Suprapubic skin (tissue), 4 donors: ENCODE measurements at regions not wholly inside any gene's neighbourhood (a gene's known extent, or its start where the extent isn't known, plus 50 kb on each side); places are given as distances from the start of the nearest gene placed in this dataset.

Experiments used
- DNase-seq, 2 donors: peaks; one replicate each; pipeline ENCODE4 v3.0.0-alpha.2; 2019; ENCODE audit warnings: low spot score in 2 of 2
- H3K27ac ChIP-seq: fragments of 200-600 bp; sonication (generic); one replicate; pipeline ENCODE4 v1.5.1; 2019
- H3K27me3 ChIP-seq: fragments of 200-600 bp; sonication (generic); one replicate; pipeline ENCODE4 v1.5.1; 2019
- H3K36me3 ChIP-seq: fragments of 200-600 bp; sonication (generic); one replicate; pipeline ENCODE4 v1.5.1; 2019
- H3K4me1 ChIP-seq: fragments of 200-600 bp; sonication (generic); one replicate; pipeline ENCODE4 v1.5.1; 2019
- H3K4me3 ChIP-seq: fragments of 200-600 bp; sonication (generic); one replicate; pipeline ENCODE4 v1.5.1; 2019; ENCODE audit warnings: mild to moderate bottlenecking
- H3K9me3 ChIP-seq: fragments of 200-600 bp; sonication (generic); one replicate; pipeline ENCODE4 v1.5.1; 2019
- CTCF ChIP-seq, 2 donors: fragments of 200-600 bp in 1 of 2; fragments of 450-650 bp in 1 of 2; sonication (generic) in 1 of 2; IDR thresholded peaks; one replicate each; pipeline ENCODE4 v1.5.1; 2016 to 2019; ENCODE audit warnings: antibody characterized with exemption in 2 of 2, mild to moderate bottlenecking in 1 of 2, moderate library complexity in 1 of 2
- EP300 ChIP-seq: sonication (generic); formaldehyde crosslinking; IDR thresholded peaks from one replicate; pipeline ENCODE4 v1.6.1; 2017; ENCODE audit warnings: antibody characterized with exemption
- POLR2A ChIP-seq, 2 donors: fragments of 450-650 bp; IDR thresholded peaks; one replicate each; pipeline ENCODE4 v1.6.1; 2017; ENCODE audit warnings: antibody characterized with exemption in 2 of 2, mild to moderate bottlenecking in 2 of 2, moderate library complexity in 2 of 2
- POLR2AphosphoS5 ChIP-seq, 3 donors: sonication (generic); formaldehyde crosslinking; IDR thresholded peaks; one replicate each; pipeline ENCODE4 v1.6.1; 2017; ENCODE audit warnings: antibody characterized with exemption in 3 of 3
- WGBS: methylation state at CpG from one replicate; pipeline ENCODE4 v1.1.5; 2018; 5-methylcytosine and 5-hydroxymethylcytosine counted together

DNA sequence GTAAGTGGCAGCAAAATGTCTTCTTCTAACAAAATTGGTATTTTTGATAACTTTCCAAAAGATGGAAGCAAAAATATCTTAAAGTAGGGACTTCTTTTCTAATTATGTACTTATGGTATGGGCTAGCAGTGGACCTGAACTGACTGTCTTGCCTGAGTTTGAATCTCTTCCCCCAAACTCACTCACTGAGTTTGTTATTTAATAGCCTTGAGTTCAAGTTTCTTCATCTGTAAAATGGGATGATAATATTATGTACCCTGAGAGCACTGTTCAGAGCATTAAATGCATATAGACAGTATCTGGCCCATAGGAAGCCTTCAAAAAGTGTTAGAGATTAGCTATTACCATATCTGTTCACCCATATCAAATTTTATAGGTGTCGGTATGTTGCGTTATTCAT, 210.4 kb upstream of the NUDT4 start:
- Histone ChIP-seq H3K4me3 (no peak overlapping the region), H3K9me3 (no peaks in the 10 kb centered on the region), H3K36me3 (no peaks in the 10 kb centered on the region), H3K27me3 (no peaks in the 10 kb centered on the region), H3K27ac (no peak overlapping the region), H3K4me1 (peaks cover 12% of the 10 kb centered on the region)
- DNase-seq: no peak
- TF ChIP-seq POLR2AphosphoS5 (IDR thresholded peaks at IDR 0.05) (no peak), POLR2A (IDR thresholded peaks at IDR 0.05) (no peak), CTCF (IDR thresholded peaks at IDR 0.05) (no peak), EP300 (no peak)
- WGBS: 64% methylated on average over 2 of the region's 2 CpGs

DNA sequence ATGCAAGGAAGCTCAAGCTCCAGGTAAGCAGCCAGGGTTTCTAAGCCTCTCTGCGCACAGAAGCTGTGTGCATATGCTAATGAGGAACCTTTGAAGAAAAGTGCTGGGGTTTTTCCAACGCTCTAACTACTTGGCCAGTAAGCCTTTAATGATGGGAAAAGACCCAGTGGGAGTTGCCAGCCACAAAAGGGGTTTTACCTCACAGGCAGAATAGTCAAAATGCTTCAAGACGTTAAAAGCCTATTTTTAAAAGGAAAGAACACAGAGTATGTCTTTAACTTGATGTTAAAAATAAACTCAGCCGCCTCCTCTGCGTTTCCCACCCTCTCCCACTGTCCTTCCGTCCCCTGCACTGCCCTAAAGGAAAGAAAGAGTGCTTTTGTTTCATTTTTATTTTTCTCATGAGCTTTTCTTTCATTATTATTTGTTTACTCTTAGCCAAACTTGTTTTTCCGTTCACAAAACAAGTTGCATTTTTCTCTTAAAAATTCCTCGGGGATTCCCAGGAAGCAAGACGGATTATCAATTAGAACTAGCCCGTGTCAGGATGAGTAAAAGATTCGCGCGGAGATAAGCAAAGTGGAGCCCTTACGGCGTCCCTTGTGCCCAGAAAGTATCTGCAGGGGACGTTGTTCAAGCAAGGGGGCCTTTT, 209.8 kb upstream of the NUDT4 start:
- DNase-seq: no peak
- Histone ChIP-seq H3K4me3 (peak overlapping the region; percentile 45), H3K27me3 (no peaks in the 10 kb centered on the region), H3K27ac (no peak overlapping the region), H3K9me3 (no peaks in the 10 kb centered on the region), H3K36me3 (no peaks in the 10 kb centered on the region), H3K4me1 (peaks cover 13% of the 10 kb centered on the region)
- 15% methylated on average over 16 of the region's 16 CpGs for WGBS
- TF ChIP-seq POLR2A (IDR thresholded peaks at IDR 0.05) (no peak), EP300 (no peak), CTCF (IDR thresholded peaks at IDR 0.05) (no peak), POLR2AphosphoS5 (IDR thresholded peaks at IDR 0.05) (no peak)

DNA sequence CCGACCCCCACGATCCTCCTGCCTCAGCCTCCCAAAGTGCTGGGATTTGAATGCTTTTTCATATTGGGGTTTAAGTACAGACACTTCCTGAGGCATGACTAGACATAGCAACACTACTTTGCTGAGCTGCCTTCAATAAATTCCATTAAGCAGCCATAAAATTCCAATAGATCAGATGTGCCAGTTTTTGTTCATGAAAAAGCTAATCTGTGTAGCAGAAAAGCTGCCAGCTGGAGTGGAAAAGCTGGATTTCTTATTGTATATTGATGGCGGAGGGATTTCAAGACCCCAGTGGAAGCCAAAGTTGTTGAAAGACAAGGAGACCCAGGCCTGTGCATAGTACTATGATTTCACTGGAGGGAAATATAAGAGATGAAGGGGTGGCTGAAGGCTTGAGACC, 209.0 kb upstream of the NUDT4 start:
- Histone ChIP-seq H3K9me3 (no peaks in the 10 kb centered on the region), H3K36me3 (no peaks in the 10 kb centered on the region), H3K27ac (no peak overlapping the region), H3K27me3 (no peaks in the 10 kb centered on the region), H3K4me3 (peak overlapping the region; percentile 45), H3K4me1 (peaks cover 20% of the 10 kb centered on the region)
- 84% methylated on average over 3 of the region's 3 CpGs for WGBS
- TF ChIP-seq POLR2AphosphoS5 (IDR thresholded peaks at IDR 0.05) (no peak), POLR2A (IDR thresholded peaks at IDR 0.05) (no peak), EP300 (no peak), CTCF (IDR thresholded peaks at IDR 0.05) (no peak)
- DNase-seq: no peak

DNA sequence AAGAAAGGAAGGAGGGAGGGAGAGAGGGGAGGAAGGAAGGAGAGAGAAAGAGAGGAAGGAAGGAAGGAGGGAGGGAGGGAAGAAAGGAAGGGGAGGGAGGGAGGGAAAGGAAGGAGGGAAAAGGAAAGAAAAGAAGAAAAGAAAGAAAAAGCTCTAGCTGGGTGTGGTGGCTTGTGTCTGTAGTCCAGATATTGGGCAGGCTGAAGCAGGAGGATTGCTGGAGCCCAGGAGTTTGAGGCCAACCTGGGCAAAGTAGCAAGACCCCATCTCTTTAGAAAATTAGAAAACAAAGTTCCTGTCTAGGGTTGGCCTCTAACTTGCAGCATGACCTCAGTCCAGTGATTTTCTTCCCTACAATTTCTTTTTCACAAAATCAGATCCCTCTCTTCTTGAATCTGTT, 208.2 kb upstream of the NUDT4 start:
- Histone ChIP-seq H3K9me3 (no peaks in the 10 kb centered on the region), H3K4me3 (no peak overlapping the region), H3K27ac (no peak overlapping the region), H3K36me3 (no peaks in the 10 kb centered on the region), H3K27me3 (no peaks in the 10 kb centered on the region), H3K4me1 (peaks cover 27% of the 10 kb centered on the region)
- no peak for DNase-seq
- TF ChIP-seq CTCF (IDR thresholded peaks at IDR 0.05) (no peak), EP300 (no peak), POLR2A (IDR thresholded peaks at IDR 0.05) (no peak)

DNA sequence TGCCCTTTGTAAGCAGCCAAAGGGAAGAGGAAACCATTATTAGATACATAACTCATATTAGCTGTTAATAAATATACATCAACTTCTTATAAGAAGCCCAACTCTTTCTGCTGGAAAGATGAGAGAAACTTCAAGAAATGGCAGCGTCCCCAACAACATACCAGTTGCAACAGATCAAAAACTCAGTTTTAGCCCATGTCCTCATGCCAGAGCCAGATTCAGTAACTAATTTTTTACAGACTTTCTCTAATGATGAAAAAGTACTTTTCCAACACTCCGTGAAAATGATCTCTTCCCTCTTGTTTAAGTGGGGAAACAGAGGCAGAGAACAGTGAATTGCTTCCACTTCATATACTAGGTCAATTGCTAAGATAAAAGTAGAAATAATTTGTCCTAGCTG, 206.8 kb upstream of the NUDT4 start:
- Histone ChIP-seq H3K36me3 (no peaks in the 10 kb centered on the region), H3K4me1 (peaks cover 27% of the 10 kb centered on the region), H3K4me3 (no peak overlapping the region), H3K27me3 (no peaks in the 10 kb centered on the region), H3K9me3 (no peaks in the 10 kb centered on the region), H3K27ac (no peak overlapping the region)
- TF ChIP-seq POLR2AphosphoS5 (IDR thresholded peaks at IDR 0.05) (no peak), POLR2A (IDR thresholded peaks at IDR 0.05) (no peak), EP300 (no peak), CTCF (IDR thresholded peaks at IDR 0.05) (no peak)
- 70% methylated on average over 2 of the region's 2 CpGs for WGBS
- no peak for DNase-seq
